ENCODE measurements at regions not wholly inside any gene's neighbourhood (a gene's known extent, or its start where the extent isn't known, plus 50 kb on each side); places are given as distances from the start of the nearest gene placed in this dataset.

- WGBS (ENCODE audit: low lambda C conversion rate) = 29% methylated on average over 3 of the region's 5 CpGs
- Histone ChIP-seq H4K20me1 (ENCODE audit: insufficient read depth, low read length) (no peaks in the 10 kb centered on the region), H3K27me3 (ENCODE audit: control insufficient read depth in 1 of 2, insufficient read depth in 2 of 2, low read length in 2 of 2) (no peaks in the 10 kb centered on the region), H3K36me3 (replicated peaks in 1 of 2; ENCODE audit: control insufficient read depth in 1 of 2, insufficient read depth in 2 of 2, low read length in 2 of 2) (no peaks in the 10 kb centered on the region), H3K27ac (ENCODE audit: extremely low read length, insufficient read depth, low read length) (no peak overlapping the region), H2AFZ (ENCODE audit: low read length) (no peak overlapping the region), H3K4me2 (ENCODE audit: low read depth, low read length) (no peak overlapping the region), H3K4me3 (replicated peaks in 1 of 3; ENCODE audit: insufficient read depth in 1 of 3, low read depth in 2 of 3, low read length in 3 of 3) (no peak overlapping the region), H3K9me3 (ENCODE audit: low read length) (no peaks in the 10 kb centered on the region), H3K9ac (ENCODE audit: insufficient read depth, low read depth, low read length) (no peak overlapping the region), H3K4me1 (ENCODE audit: insufficient read depth, low read length) (peaks cover 14% of the 10 kb centered on the region), H3K79me2 (ENCODE audit: insufficient read depth, low read length) (no peaks in the 10 kb centered on the region)
- CTCF ChIA-PET (ENCODE audit: low intra/inter-chr PET ratio, low total read pairs) = no interaction called here
- no peak for TF ChIP-seq MXI1 (IDR thresholded peaks at IDR 0.05; ENCODE audit: borderline replicate concordance, low read depth, low read length)
- no peak for TF ChIP-seq ZNF883 (CRISPR knock-in tag; IDR thresholded peaks at IDR 0.05; ENCODE audit: not compliant biosample characterization)
- no peak for TF ChIP-seq DNMT3B (CRISPR knock-in tag; conservative IDR thresholded peaks at IDR 0.05)
- TF ChIP-seq ETV5 (CRISPR knock-in tag; IDR thresholded peaks at IDR 0.05; ENCODE audit: borderline replicate concordance) = no peak
- no peak for TF ChIP-seq NONO (IDR thresholded peaks at IDR 0.05)
- TF ChIP-seq NONO (CRISPR knock-in tag; conservative IDR thresholded peaks at IDR 0.05) = no peak
- no peak for TF ChIP-seq SUZ12 (IDR thresholded peaks at IDR 0.05; ENCODE audit: low read depth, low read length)
- no peak for TF ChIP-seq CENPT (CRISPR knock-in tag; IDR thresholded peaks at IDR 0.05; ENCODE audit: low read depth)
- TF ChIP-seq ZNF276 (CRISPR knock-in tag; IDR thresholded peaks at IDR 0.05; ENCODE audit: low read depth) = no peak
- TF ChIP-seq ZNF468 (CRISPR knock-in tag; IDR thresholded peaks at IDR 0.05) = no peak
- in situ Hi-C loops (cut with HindIII; ENCODE audit: extremely low pct_ligation_motif_present, low pct_unique_long_range_greater_than_20kb) (no loop called here), intact Hi-C loops (cut with micrococcal nuclease; ENCODE audit: unreplicated experiment) (no loop called here)
- FAIRE-seq (no peak), ATAC-seq (peak; percentile 56), DNase-seq (ENCODE audit: low spot score) (no peak)
- POLR2A ChIA-PET = no interaction called here
- BruUV-seq (replicated peaks) = no TSS peak
Measured at GRCh38 chr9:108105885-108106284, 616.3 kb upstream of the KLF4 start.

Measured in HepG2 (cell line).